ENCODE measurements at regions not wholly inside any gene's neighbourhood (a gene's known extent, or its start where the extent isn't known, plus 50 kb on each side); places are given as distances from the start of the nearest gene placed in this dataset.

DNA sequence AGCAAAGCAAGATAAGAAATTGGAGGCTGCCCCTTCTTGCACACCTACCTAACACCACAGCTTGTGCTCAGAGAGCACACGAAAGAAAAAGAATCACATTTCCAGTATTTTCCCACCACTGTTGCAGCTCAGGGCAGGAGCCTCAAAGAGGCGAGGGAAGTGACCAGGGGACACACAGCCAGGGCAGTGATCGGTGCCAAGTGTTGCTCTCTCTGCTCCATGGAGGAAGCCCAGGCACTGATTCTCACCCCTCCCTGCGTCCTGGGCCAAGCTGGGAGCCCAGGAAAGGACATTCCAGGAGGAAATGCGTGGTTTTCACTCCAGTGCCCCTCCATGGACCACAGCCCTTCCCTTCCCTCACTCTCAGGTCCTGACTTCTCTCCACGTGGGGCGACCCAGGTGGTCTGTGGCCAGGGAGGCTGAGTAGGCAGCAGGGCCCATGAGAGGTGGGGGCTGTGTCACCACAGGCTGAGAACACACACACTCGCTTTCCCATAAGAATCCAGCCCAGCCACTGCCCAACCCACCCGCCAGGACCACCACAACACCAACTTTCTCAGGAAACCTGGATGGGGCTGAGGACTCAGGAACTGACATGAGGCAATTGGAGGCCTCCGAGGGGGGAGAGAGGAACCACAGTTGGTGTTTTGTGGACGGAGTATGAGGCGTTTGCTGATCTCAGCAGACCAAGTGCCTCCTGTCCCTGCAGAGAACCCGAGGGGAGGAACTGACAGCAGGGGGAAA is 81.7 kb upstream of the MAFB start:
- Histone ChIP-seq H3K27ac (ENCODE audit: low read depth, low read length) (no peak overlapping the region), H3K56ac (ENCODE audit: low read length) (no peak overlapping the region), H3K79me2 (ENCODE audit: control insufficient read depth, insufficient read depth, low read length) (no peaks in the 10 kb centered on the region), H4K8ac (ENCODE audit: low read depth, low read length) (no peak overlapping the region), H3K4me1 (ENCODE audit: control insufficient read depth, low read depth, low read length) (no peaks in the 10 kb centered on the region), H2BK15ac (replicated peaks; ENCODE audit: low read depth) (no peak overlapping the region), H3K4me3 (ENCODE audit: low read length) (no peak overlapping the region), H3K36me3 (ENCODE audit: control insufficient read depth, insufficient read depth, low read length) (no peaks in the 10 kb centered on the region), H2AK5ac (ENCODE audit: low read length) (no peak overlapping the region), H3K4me2 (ENCODE audit: low read length) (no peak overlapping the region), H3K18ac (ENCODE audit: low read length) (no peak overlapping the region), H3K27me3 (ENCODE audit: insufficient read depth, low read length, poor library complexity) (no peaks in the 10 kb centered on the region), H2BK120ac (ENCODE audit: low read depth, low read length) (no peak overlapping the region), H3K79me1 (ENCODE audit: low read length) (no peaks in the 10 kb centered on the region), H3K23ac (ENCODE audit: low read length) (no peak overlapping the region), H3K4ac (ENCODE audit: low read depth, low read length) (no peak overlapping the region), H3K9ac (ENCODE audit: low read length) (no peak overlapping the region), H4K5ac (ENCODE audit: low read length) (no peak overlapping the region), H2BK5ac (ENCODE audit: low read length) (no peak overlapping the region)
- no peak for DNase-seq
- WGBS (ENCODE audit: extremely low coverage, insufficient coverage, low lambda C conversion rate) = no CpG with 5 or more reads among the region's 13 CpGs

DNA sequence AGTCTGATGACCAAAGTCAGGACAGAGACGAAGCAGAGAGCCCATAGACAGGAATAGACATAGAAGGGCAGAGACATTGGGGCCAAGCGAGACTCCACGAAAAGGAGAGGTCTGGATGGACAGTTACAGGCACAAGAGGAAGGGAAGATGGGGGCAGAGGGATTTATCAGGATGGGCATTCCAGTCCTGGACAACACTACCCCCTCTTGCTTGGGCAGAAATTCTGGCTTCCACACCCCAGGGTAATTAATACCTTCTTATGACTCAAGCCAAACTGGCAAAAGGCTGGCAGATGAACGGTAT is 82.2 kb upstream of the MAFB start:
- Histone ChIP-seq H3K27me3 (ENCODE audit: insufficient read depth, low read length, poor library complexity) (no peaks in the 10 kb centered on the region), H3K79me1 (ENCODE audit: low read length) (no peaks in the 10 kb centered on the region), H4K5ac (ENCODE audit: low read length) (no peak overlapping the region), H3K36me3 (ENCODE audit: control insufficient read depth, insufficient read depth, low read length) (no peaks in the 10 kb centered on the region), H2BK5ac (ENCODE audit: low read length) (no peak overlapping the region), H3K79me2 (ENCODE audit: control insufficient read depth, insufficient read depth, low read length) (no peaks in the 10 kb centered on the region), H2BK15ac (replicated peaks; ENCODE audit: low read depth) (no peak overlapping the region), H2BK120ac (ENCODE audit: low read depth, low read length) (no peak overlapping the region), H2AK5ac (ENCODE audit: low read length) (no peak overlapping the region), H3K27ac (ENCODE audit: low read depth, low read length) (no peak overlapping the region), H3K4ac (ENCODE audit: low read depth, low read length) (no peak overlapping the region), H4K8ac (ENCODE audit: low read depth, low read length) (no peak overlapping the region), H3K9ac (ENCODE audit: low read length) (no peak overlapping the region), H3K4me2 (ENCODE audit: low read length) (no peak overlapping the region), H3K18ac (ENCODE audit: low read length) (no peak overlapping the region), H3K4me3 (ENCODE audit: low read length) (no peak overlapping the region), H3K56ac (ENCODE audit: low read length) (no peak overlapping the region), H3K23ac (ENCODE audit: low read length) (no peak overlapping the region), H3K4me1 (ENCODE audit: control insufficient read depth, low read depth, low read length) (no peaks in the 10 kb centered on the region)
- WGBS (ENCODE audit: extremely low coverage, insufficient coverage, low lambda C conversion rate) = no CpG with 5 or more reads among the region's 4 CpGs
- DNase-seq = no peak

DNA sequence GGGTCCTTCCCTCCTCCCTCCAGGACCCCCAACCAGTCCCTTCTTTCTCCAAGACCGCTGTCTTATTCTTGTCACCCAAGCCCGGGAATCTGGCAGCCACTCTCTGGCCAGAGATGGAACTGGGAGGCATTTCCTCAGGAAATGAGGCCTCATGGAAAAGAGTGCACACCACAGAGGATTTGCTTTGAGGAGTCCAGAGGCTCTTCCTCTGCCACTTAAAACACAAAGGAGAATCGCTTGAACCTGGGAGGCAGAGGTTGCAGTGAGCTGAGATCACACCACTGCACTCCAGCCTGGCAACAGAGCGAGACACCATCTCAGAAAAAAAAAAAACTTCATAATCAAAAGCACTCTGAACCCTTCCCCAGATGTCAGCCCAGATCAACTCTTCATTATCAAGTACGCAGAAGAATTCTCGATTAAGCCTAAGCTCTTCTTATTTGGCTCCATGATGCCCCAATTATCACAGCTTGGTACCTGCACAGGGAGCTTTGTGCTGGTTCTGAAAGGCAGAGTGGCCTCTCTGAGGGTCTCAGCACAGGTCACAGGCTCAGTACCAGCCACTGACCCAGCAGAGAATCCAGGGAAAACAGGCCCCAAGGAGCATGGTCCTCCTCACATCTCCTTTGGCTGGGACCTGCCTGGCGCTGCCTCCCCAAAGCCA is 82.9 kb upstream of the MAFB start:
- no peak for DNase-seq
- H3K27ac ChIP-seq (ENCODE audit: low read depth, low read length) = no peak overlapping the region
- H2AK5ac ChIP-seq (ENCODE audit: low read length) = no peak overlapping the region
- no peaks in the 10 kb centered on the region for H3K4me1 ChIP-seq (ENCODE audit: control insufficient read depth, low read depth, low read length)
- no peak overlapping the region for H4K8ac ChIP-seq (ENCODE audit: low read depth, low read length)
- no peak overlapping the region for H3K4me3 ChIP-seq (ENCODE audit: low read length)
- no peak overlapping the region for H2BK120ac ChIP-seq (ENCODE audit: low read depth, low read length)
- no peak overlapping the region for H3K56ac ChIP-seq (ENCODE audit: low read length)
- H3K79me2 ChIP-seq (ENCODE audit: control insufficient read depth, insufficient read depth, low read length) = no peaks in the 10 kb centered on the region
- H3K27me3 ChIP-seq (ENCODE audit: insufficient read depth, low read length, poor library complexity) = no peaks in the 10 kb centered on the region
- no peaks in the 10 kb centered on the region for H3K36me3 ChIP-seq (ENCODE audit: control insufficient read depth, insufficient read depth, low read length)
- no peak overlapping the region for H3K23ac ChIP-seq (ENCODE audit: low read length)
- H3K18ac ChIP-seq (ENCODE audit: low read length) = no peak overlapping the region
- H2BK15ac ChIP-seq (replicated peaks; ENCODE audit: low read depth) = no peak overlapping the region
- no CpG with 5 or more reads among the region's 7 CpGs for WGBS (ENCODE audit: extremely low coverage, insufficient coverage, low lambda C conversion rate)
- H3K4me2 ChIP-seq (ENCODE audit: low read length) = no peak overlapping the region
- no peak overlapping the region for H3K4ac ChIP-seq (ENCODE audit: low read depth, low read length)
- H3K79me1 ChIP-seq (ENCODE audit: low read length) = no peaks in the 10 kb centered on the region
- no peak overlapping the region for H2BK5ac ChIP-seq (ENCODE audit: low read length)
- no peak overlapping the region for H4K5ac ChIP-seq (ENCODE audit: low read length)
- no peak overlapping the region for H3K9ac ChIP-seq (ENCODE audit: low read length)

DNA sequence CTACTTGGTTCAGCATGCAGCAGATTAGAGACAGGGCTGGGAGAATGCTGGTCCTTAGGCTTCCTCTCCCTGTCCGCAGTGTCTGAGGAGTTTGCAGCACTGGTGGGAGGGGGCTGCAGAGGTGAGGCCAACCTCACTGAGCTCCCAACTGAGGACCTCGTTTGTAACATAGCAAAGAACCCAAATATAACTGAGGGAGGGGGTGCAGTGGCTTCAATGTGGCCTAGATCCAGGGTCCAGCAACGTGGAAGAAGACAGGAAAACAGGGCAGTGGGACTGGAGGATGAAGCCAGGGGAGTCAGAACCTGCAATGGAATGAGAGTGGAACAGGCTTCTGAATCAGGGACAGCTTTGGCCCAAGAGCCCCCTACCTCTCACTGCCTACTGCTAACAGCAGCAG is 84.3 kb upstream of the MAFB start:
- H3K79me2 ChIP-seq (ENCODE audit: control insufficient read depth, insufficient read depth, low read length) = no peaks in the 10 kb centered on the region
- H3K9ac ChIP-seq (ENCODE audit: low read length) = no peak overlapping the region
- no peaks in the 10 kb centered on the region for H3K27me3 ChIP-seq (ENCODE audit: insufficient read depth, low read length, poor library complexity)
- H3K18ac ChIP-seq (ENCODE audit: low read length) = no peak overlapping the region
- no peak overlapping the region for H3K23ac ChIP-seq (ENCODE audit: low read length)
- no peaks in the 10 kb centered on the region for H3K79me1 ChIP-seq (ENCODE audit: low read length)
- DNase-seq = no peak
- H2BK5ac ChIP-seq (ENCODE audit: low read length) = no peak overlapping the region
- H3K4me2 ChIP-seq (ENCODE audit: low read length) = no peak overlapping the region
- H3K27ac ChIP-seq (ENCODE audit: low read depth, low read length) = no peak overlapping the region
- no peak overlapping the region for H3K56ac ChIP-seq (ENCODE audit: low read length)
- WGBS (ENCODE audit: extremely low coverage, insufficient coverage, low lambda C conversion rate) = no CpG with 5 or more reads among the region's 3 CpGs
- no peak overlapping the region for H2AK5ac ChIP-seq (ENCODE audit: low read length)
- no peak overlapping the region for H4K5ac ChIP-seq (ENCODE audit: low read length)
- no peak overlapping the region for H2BK15ac ChIP-seq (replicated peaks; ENCODE audit: low read depth)
- H3K36me3 ChIP-seq (ENCODE audit: control insufficient read depth, insufficient read depth, low read length) = no peaks in the 10 kb centered on the region
- H3K4me3 ChIP-seq (ENCODE audit: low read length) = no peak overlapping the region
- no peak overlapping the region for H2BK120ac ChIP-seq (ENCODE audit: low read depth, low read length)
- H3K4ac ChIP-seq (ENCODE audit: low read depth, low read length) = no peak overlapping the region
- H4K8ac ChIP-seq (ENCODE audit: low read depth, low read length) = no peak overlapping the region
- H3K4me1 ChIP-seq (ENCODE audit: control insufficient read depth, low read depth, low read length) = peaks cover 3% of the 10 kb centered on the region

DNA sequence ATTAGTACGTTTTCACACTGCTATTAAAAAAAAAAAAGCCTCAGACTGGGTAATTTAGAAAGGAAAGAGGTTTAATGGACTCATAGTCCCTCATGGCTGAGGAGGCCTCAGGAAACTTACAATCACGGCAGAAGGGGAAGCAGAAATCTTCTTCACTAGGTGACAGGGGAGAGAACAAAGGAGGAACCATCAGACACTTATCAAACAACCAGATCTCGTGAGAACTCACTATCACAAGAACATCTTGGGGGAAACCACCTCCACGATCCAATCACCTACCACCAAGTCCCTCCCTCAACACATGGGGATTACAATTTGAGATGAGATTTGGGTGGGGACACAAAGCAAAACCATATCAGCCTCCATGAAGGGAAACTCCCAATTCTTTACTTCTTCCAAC is 85.2 kb upstream of the MAFB start:
- no peak overlapping the region for H2BK120ac ChIP-seq (ENCODE audit: low read depth, low read length)
- no peak overlapping the region for H3K9ac ChIP-seq (ENCODE audit: low read length)
- H3K27me3 ChIP-seq (ENCODE audit: insufficient read depth, low read length, poor library complexity) = no peaks in the 10 kb centered on the region
- H4K5ac ChIP-seq (ENCODE audit: low read length) = no peak overlapping the region
- no peak for DNase-seq
- no peak overlapping the region for H2BK5ac ChIP-seq (ENCODE audit: low read length)
- H2BK15ac ChIP-seq (replicated peaks; ENCODE audit: low read depth) = no peak overlapping the region
- H3K4me3 ChIP-seq (ENCODE audit: low read length) = no peak overlapping the region
- H2AK5ac ChIP-seq (ENCODE audit: low read length) = no peak overlapping the region
- no peak overlapping the region for H3K27ac ChIP-seq (ENCODE audit: low read depth, low read length)
- no peak overlapping the region for H3K4me2 ChIP-seq (ENCODE audit: low read length)
- H3K79me2 ChIP-seq (ENCODE audit: control insufficient read depth, insufficient read depth, low read length) = no peaks in the 10 kb centered on the region
- no peak overlapping the region for H3K18ac ChIP-seq (ENCODE audit: low read length)
- peaks cover 3% of the 10 kb centered on the region for H3K4me1 ChIP-seq (ENCODE audit: control insufficient read depth, low read depth, low read length)
- H3K23ac ChIP-seq (ENCODE audit: low read length) = no peak overlapping the region
- H4K8ac ChIP-seq (ENCODE audit: low read depth, low read length) = no peak overlapping the region
- H3K56ac ChIP-seq (ENCODE audit: low read length) = no peak overlapping the region
- H3K4ac ChIP-seq (ENCODE audit: low read depth, low read length) = no peak overlapping the region
- H3K79me1 ChIP-seq (ENCODE audit: low read length) = no peaks in the 10 kb centered on the region
- no peaks in the 10 kb centered on the region for H3K36me3 ChIP-seq (ENCODE audit: control insufficient read depth, insufficient read depth, low read length)
- no CpG with 5 or more reads among the region's 4 CpGs for WGBS (ENCODE audit: extremely low coverage, insufficient coverage, low lambda C conversion rate)

Measured in mesendoderm (in vitro differentiated cells).